ENCODE measurements at regions not wholly inside any gene's neighbourhood (a gene's known extent, or its start where the extent isn't known, plus 50 kb on each side); places are given as distances from the start of the nearest gene placed in this dataset.

GRCh38 chr20:56774873-56775272 lies 145.8 kb downstream of the TFAP2C start:
- H3K27ac ChIP-seq, result no peak overlapping the region
- H3K27me3 ChIP-seq, result no peaks in the 10 kb centered on the region
- no peaks in the 10 kb centered on the region for H3K36me3 ChIP-seq
- intact Hi-C loops (cut with DNase I), result no loop called here
- H3K4me3 ChIP-seq, result no peak overlapping the region
- TF ChIP-seq CTCF (IDR thresholded peaks at IDR 0.05), result no peak
- DNase-seq (ENCODE audit: low spot score in 2 of 2), result no peak
- no peaks in the 10 kb centered on the region for H3K9me3 ChIP-seq
- H3K4me1 ChIP-seq, result no peaks in the 10 kb centered on the region

DNA sequence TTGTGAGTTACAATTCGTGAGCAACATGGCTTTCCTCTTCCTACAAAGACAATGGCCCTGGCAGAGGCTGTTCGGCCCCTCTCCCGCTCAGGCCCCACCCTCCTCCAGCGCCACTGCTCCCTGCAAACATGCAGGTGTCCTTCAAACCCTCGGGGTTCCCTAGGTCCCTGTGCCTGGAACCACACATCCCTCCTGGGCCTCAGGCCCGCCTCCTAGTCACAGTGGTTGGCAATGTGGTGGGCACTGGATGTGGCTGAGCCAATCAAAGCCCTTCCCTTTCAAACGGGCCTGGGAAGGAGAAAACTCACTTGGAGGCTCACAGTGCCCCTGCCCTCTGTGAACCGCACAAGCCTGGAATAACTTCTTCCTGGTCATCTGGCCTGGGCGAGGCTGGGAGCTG lies 147.2 kb downstream of the TFAP2C start:
- no peak overlapping the region for H3K27ac ChIP-seq
- H3K36me3 ChIP-seq, result no peaks in the 10 kb centered on the region
- H3K27me3 ChIP-seq, result no peaks in the 10 kb centered on the region
- H3K4me3 ChIP-seq, result no peak overlapping the region
- no peak for DNase-seq (ENCODE audit: low spot score in 2 of 2)
- H3K9me3 ChIP-seq, result no peaks in the 10 kb centered on the region
- intact Hi-C loops (cut with DNase I), result no loop called here
- no peak for TF ChIP-seq CTCF (IDR thresholded peaks at IDR 0.05)
- H3K4me1 ChIP-seq, result no peaks in the 10 kb centered on the region

- H3K36me3 ChIP-seq, result no peaks in the 10 kb centered on the region
- DNase-seq (ENCODE audit: low spot score in 2 of 2), result no peak
- intact Hi-C loops (cut with DNase I), result no loop called here
- H3K9me3 ChIP-seq, result no peaks in the 10 kb centered on the region
- TF ChIP-seq CTCF (IDR thresholded peaks at IDR 0.05), result no peak
- no peak overlapping the region for H3K4me3 ChIP-seq
- H3K27ac ChIP-seq, result no peak overlapping the region
- H3K4me1 ChIP-seq, result no peaks in the 10 kb centered on the region
- no peaks in the 10 kb centered on the region for H3K27me3 ChIP-seq
These were observed 149.7 kb downstream of the TFAP2C start for GRCh38 chr20:56778765-56779195.

GRCh38 chr20:56779452-56780143 lies 150.5 kb downstream of the TFAP2C start:
- intact Hi-C loops (cut with DNase I), result no loop called here
- Histone ChIP-seq H3K9me3 (no peaks in the 10 kb centered on the region), H3K4me3 (no peak overlapping the region), H3K27me3 (no peaks in the 10 kb centered on the region), H3K36me3 (no peaks in the 10 kb centered on the region), H3K4me1 (no peaks in the 10 kb centered on the region), H3K27ac (no peak overlapping the region)
- no peak for DNase-seq (ENCODE audit: low spot score in 2 of 2)
- TF ChIP-seq CTCF (IDR thresholded peaks at IDR 0.05), result no peak

- Histone ChIP-seq H3K36me3 (no peaks in the 10 kb centered on the region), H3K4me3 (no peak overlapping the region), H3K4me1 (no peaks in the 10 kb centered on the region), H3K27ac (no peak overlapping the region), H3K9me3 (no peaks in the 10 kb centered on the region), H3K27me3 (no peaks in the 10 kb centered on the region)
- no peak for TF ChIP-seq CTCF (IDR thresholded peaks at IDR 0.05)
- DNase-seq (ENCODE audit: low spot score in 2 of 2), result no peak
- intact Hi-C loops (cut with DNase I), result no loop called here
These were observed 151.2 kb downstream of the TFAP2C start for GRCh38 chr20:56780266-56780665.

Data from ascending aorta (tissue), 2 donors.